BLaER1 (cell line): ENCODE measurements at regions not wholly inside any gene's neighbourhood (a gene's known extent, or its start where the extent isn't known, plus 50 kb on each side); places are given as distances from the start of the nearest gene placed in this dataset.
"Not testable (repeated sequence)": the region's sequence is repeated elsewhere in the genome, so short reads cannot be mapped to it uniquely, and the experiment has no call there.

Source experiments
- H3K27ac ChIP-seq: shearing (Covaris generic); formaldehyde crosslinking; 2 replicates; pipeline ENCODE4 v1.8.1; 2022
- H3K27me3 ChIP-seq: shearing (Covaris generic); formaldehyde crosslinking; 2 replicates; pipeline ENCODE4 v1.8.1; 2022
- H3K36me3 ChIP-seq: shearing (Covaris generic); formaldehyde crosslinking; 2 replicates; pipeline ENCODE4 v1.8.1; 2022
- H3K4me1 ChIP-seq: shearing (Covaris generic); formaldehyde crosslinking; 2 replicates; pipeline ENCODE4 v1.8.1; 2022
- H3K4me2 ChIP-seq: shearing (Covaris generic); formaldehyde crosslinking; 2 replicates; pipeline ENCODE4 v1.8.1; 2022
- H3K4me3 ChIP-seq: shearing (Covaris generic); formaldehyde crosslinking; 2 replicates; pipeline ENCODE4 v1.8.1; 2022
- H3K9ac ChIP-seq: shearing (Covaris generic); formaldehyde crosslinking; 2 replicates; pipeline ENCODE4 v1.8.1; 2022
- H3K9me3 ChIP-seq: shearing (Covaris generic); formaldehyde crosslinking; 2 replicates; pipeline ENCODE4 v1.8.1; 2022
- H4K20me1 ChIP-seq: shearing (Covaris generic); formaldehyde crosslinking; 2 replicates; pipeline ENCODE4 v1.8.1; 2022
- Cebpa-rat ChIP-seq: shearing (Covaris generic); IDR thresholded peaks from 2 replicates; pipeline ENCODE4 v1.8.1; 2022

DNA sequence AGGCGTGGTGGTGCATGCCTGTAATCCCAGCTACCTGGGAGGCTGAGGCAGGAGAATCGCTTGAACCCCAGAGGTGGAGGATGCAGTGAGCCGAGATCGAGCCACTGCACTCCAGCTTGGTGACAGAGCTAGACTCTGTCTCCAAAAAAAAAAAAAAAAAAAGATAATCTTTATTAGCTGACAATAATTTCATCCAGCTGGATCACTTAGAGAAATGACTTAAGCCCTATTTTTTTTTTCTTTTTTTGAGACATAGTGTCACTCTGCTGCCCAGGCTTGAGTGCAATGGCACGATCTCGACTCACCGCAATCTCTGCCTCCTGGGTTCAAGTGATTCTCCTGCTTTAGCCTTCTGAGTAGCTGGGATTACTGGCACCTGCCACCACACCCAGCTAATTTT, 51.6 kb upstream of the MAP4K4 start:
- not testable (repeated sequence) for H3K36me3 ChIP-seq, H3K27ac ChIP-seq

DNA sequence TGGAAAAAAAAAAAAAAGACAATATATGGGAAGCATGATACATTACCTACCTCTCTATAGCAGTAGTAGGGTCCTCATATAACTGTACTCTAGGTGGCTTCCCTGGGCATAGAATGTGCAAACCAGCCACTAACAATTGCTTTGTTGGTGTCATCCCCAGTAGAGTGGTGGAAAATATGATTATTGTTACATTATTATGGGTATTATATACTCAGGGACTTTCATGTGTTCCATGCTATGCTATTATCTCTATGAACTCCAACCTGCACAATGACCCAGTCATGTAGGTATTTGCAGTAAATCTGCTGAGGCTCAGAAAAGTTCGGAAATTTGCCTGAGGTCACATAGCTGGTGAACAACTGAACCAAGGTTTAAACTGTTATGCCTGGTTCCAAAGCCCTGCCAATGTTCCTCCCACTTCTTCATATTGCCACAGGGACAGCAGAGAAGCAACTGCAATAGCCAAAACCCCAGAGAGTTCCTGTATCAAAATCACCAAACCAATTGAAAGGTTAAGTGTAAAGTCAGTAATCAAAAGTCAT, 52.6 kb upstream of the MAP4K4 start:
- Histone ChIP-seq H3K27ac (no peak overlapping the region), H3K4me3 (no peak overlapping the region), H3K36me3 (no peaks in the 10 kb centered on the region), H3K4me1 (no peaks in the 10 kb centered on the region), H3K4me2 (no peak overlapping the region), H4K20me1 (no peaks in the 10 kb centered on the region), H3K27me3 (no peaks in the 10 kb centered on the region), H3K9ac (no peak overlapping the region), H3K9me3 (peaks cover 8% of the 10 kb centered on the region)
- TF ChIP-seq Cebpa-rat, result no peak

More for the DNA sequence above, 51.6 kb upstream of the MAP4K4 start:
- not testable (repeated sequence) for H3K9ac ChIP-seq, H3K4me1 ChIP-seq, H3K4me2 ChIP-seq, H3K27me3 ChIP-seq, H3K4me3 ChIP-seq, H4K20me1 ChIP-seq
- peaks cover 12% of the 10 kb centered on the region for H3K9me3 ChIP-seq

DNA sequence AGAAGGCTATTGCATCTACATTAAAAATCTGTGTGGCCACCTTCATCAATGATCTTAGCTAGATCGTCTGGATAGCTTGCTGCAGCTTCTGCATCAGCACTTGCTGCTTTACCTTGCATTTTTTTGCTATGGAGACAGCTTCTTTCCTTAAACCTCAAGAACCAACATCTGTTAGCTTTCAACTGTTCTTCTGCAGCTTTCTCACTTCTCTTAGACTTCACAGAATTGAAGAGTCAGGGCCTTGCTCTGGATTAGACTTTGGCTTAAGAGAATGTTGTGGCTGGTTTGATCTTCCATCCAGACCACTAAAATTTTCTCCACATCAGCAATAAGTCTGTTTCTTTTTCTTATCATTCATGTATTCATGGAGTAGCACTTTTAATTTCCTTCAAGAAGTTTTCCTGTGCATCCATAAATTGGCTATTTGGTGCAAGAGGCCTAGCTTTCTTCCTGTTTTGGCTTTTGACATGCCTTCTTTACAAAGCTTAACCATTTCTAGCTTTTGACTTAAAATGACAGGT, 54.4 kb upstream of the MAP4K4 start:
- Histone ChIP-seq H3K9me3 (peaks cover 5% of the 10 kb centered on the region), H3K4me2 (no peak overlapping the region), H4K20me1 (no peaks in the 10 kb centered on the region), H3K9ac (no peak overlapping the region), H3K4me3 (no peak overlapping the region), H3K27me3 (no peaks in the 10 kb centered on the region), H3K4me1 (no peaks in the 10 kb centered on the region), H3K36me3 (no peaks in the 10 kb centered on the region), H3K27ac (no peak overlapping the region)
- no peak for TF ChIP-seq Cebpa-rat

DNA sequence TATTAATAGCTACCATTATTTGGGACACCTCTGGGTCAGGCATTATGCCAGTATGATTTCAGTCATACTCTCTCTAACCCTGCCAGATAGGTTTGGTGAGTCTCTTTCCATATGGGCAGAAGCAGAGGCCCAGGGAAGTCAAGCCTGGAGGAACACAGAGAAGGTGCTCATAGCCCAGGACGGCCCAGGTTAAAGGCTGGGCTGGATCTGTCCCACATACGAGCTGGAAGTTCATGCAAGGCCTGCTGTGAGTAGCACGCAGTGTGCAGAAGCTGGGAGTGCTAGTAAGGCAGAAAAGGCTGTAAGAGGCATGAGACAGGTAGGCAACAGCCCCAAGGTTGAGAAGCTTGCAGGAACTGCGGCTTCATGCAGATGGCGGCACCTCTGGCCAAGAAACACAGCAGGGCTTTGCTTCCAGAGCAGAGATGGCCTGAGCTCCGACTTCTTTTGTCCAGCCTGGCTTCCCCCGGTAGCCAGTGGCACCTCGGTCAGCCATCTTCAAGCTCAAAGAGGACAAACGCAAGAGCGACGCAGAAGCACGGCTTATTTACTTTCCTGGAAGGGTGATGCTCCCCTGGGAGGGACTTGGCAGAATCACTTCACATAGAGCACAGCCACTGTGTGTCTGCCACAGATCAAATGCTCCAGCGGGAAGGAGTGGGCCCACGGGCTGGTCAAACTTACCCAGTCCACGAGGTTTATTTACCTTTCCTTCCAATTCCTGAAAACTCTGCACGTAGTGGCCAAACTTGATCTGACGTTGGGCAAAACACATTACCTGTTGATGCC, 58.5 kb upstream of the MAP4K4 start:
- Histone ChIP-seq H3K9ac (no peak overlapping the region), H3K27ac (no peak overlapping the region), H3K36me3 (no peaks in the 10 kb centered on the region), H3K4me1 (no peaks in the 10 kb centered on the region), H4K20me1 (no peaks in the 10 kb centered on the region), H3K9me3 (peaks cover 5% of the 10 kb centered on the region), H3K27me3 (no peaks in the 10 kb centered on the region), H3K4me3 (no peak overlapping the region), H3K4me2 (no peak overlapping the region)
- TF ChIP-seq Cebpa-rat, result no peak

DNA sequence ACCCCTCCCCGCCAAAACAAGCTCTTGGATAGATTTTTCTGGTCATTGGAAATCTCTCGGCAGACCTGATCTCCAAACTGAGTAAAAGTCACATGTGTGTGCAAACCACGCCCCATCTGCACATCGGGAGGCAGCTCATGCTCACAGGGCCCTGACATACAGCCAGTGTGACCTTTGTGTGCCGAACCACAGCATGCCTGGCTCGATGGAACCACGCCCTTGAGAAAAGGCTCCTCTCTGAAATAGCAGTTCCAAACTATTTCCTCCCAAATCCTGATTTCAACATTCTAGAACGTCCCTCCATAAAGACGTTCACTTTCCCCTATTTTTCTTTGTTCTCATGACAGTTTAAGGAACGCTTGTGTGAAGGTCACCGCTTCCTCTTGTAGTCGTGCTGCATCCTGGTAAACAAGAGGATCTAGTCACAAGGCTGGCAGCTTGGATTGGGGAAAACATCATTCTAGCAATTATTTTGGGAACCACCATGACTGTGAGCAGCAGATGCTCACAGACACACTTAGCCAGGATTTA, 59.3 kb upstream of the MAP4K4 start:
- Histone ChIP-seq H3K4me1 (no peaks in the 10 kb centered on the region), H3K9ac (no peak overlapping the region), H3K9me3 (peaks cover 5% of the 10 kb centered on the region), H3K4me3 (no peak overlapping the region), H3K27me3 (no peaks in the 10 kb centered on the region), H4K20me1 (no peaks in the 10 kb centered on the region), H3K27ac (no peak overlapping the region), H3K4me2 (no peak overlapping the region), H3K36me3 (no peaks in the 10 kb centered on the region)
- TF ChIP-seq Cebpa-rat, result no peak

DNA sequence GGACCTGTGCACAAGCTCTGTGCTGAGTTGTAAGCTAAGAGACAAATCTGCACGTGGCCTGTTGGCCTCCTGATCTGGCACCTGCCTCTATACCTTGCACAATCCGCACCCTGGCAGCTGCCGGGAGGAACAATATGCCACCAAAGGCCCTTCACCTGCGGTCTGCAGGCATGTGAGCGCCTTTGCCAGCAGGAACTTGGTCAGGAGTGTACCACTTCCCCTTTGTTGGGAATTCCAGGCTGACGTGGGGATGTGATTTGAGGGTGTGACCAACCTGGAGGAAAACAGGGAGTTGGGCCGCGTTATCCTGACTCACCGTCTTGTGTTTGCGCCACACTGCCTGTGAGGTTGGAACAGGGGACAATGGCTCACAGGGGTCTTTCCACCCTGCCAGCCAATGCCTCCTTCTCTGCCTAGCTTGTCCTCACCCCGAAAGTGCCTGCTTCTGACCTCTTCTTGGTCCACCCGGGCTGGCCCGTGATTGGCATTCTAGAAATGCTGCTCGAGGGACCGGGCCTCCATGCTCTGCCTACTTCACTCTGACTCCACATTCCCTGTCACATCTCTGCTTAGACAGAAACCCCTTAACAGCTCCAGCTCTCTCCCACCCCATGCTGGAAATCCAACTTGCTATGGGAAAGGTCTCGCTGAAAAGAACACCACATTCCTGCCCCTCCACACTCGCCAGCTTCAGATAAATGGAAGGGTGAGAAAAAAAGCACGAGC, 67.1 kb upstream of the MAP4K4 start:
- H3K9me3 ChIP-seq, result peaks cover 11% of the 10 kb centered on the region; the same call in 1 of the 2 replicates
- no peaks in the 10 kb centered on the region for H3K36me3 ChIP-seq
- no peak overlapping the region for H3K4me2 ChIP-seq
- H3K9ac ChIP-seq, result no peak overlapping the region
- no peak for TF ChIP-seq Cebpa-rat
- no peaks in the 10 kb centered on the region for H4K20me1 ChIP-seq
- H3K4me1 ChIP-seq, result peaks cover 8% of the 10 kb centered on the region
- no peaks in the 10 kb centered on the region for H3K27me3 ChIP-seq
- H3K4me3 ChIP-seq, result no peak overlapping the region
- no peak overlapping the region for H3K27ac ChIP-seq

DNA sequence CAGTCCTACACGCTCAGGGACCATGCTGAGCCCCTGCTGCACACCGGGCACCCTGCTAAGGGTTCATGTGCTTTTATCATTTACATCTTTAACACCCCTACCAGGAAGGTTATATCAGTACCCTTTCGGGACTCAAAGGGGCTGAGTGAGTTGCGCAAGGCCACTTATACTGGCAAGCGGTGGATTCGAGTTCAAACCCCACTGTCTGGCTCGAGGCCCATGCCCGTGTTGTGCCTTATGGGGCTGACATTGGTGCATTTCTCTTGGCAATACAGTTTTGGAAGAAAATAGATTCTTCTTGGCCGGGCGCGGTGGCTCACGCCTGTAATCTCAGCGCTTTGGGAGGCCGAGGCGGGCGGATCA, 69.5 kb upstream of the MAP4K4 start:
- no peaks in the 10 kb centered on the region for H3K36me3 ChIP-seq
- no peak overlapping the region for H3K27ac ChIP-seq
- H3K4me1 ChIP-seq, result peaks cover 11% of the 10 kb centered on the region
- H3K9me3 ChIP-seq, result peaks cover 11% of the 10 kb centered on the region; the same call in 1 of the 2 replicates
- TF ChIP-seq Cebpa-rat, result no peak
- no peak overlapping the region for H3K4me2 ChIP-seq
- no peaks in the 10 kb centered on the region for H4K20me1 ChIP-seq
- no peaks in the 10 kb centered on the region for H3K27me3 ChIP-seq
- H3K9ac ChIP-seq, result no peak overlapping the region
- H3K4me3 ChIP-seq, result no peak overlapping the region

DNA sequence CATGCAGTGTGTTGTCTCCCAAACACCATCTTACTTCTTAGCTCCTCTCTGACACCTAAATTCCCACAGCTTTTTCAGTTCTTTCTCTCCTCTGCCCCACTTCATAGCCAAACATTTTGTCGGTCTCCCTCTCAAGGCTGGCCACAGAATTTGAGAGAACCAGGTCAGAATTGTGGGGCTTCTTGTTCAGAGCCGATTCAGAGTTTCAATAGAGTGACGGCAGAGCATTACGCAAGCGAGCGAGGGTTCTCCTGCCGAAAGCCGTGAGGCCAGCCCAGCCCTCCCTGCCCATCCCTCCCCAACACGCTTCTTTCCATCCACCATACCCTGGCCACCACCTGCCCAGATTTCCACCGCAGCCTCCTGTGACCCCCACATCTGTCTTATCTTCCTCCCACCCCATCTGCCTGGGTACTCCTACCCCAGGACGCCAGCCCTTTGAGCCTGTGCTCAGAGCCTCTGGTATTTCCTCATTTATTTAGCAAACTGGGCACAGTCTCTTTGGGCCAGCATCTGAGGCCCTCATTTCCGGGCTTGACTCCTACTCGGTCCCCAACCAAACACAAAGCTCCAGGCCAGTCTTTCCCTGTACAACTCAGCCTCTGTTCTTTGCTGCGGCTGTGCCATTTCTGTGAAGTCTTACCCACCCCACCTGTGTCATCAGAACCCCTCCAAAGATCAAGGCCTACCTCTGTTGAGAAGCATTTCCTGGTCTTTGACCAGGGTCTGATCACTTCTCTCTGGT, 70.0 kb upstream of the MAP4K4 start:
- Histone ChIP-seq H3K27me3 (no peaks in the 10 kb centered on the region), H3K4me2 (no peak overlapping the region), H3K36me3 (no peaks in the 10 kb centered on the region), H3K9ac (no peak overlapping the region), H3K9me3 (peaks cover 11% of the 10 kb centered on the region; the same call in 1 of the 2 replicates), H3K4me1 (peaks cover 17% of the 10 kb centered on the region), H4K20me1 (no peaks in the 10 kb centered on the region), H3K27ac (no peak overlapping the region), H3K4me3 (no peak overlapping the region)
- no peak for TF ChIP-seq Cebpa-rat

DNA sequence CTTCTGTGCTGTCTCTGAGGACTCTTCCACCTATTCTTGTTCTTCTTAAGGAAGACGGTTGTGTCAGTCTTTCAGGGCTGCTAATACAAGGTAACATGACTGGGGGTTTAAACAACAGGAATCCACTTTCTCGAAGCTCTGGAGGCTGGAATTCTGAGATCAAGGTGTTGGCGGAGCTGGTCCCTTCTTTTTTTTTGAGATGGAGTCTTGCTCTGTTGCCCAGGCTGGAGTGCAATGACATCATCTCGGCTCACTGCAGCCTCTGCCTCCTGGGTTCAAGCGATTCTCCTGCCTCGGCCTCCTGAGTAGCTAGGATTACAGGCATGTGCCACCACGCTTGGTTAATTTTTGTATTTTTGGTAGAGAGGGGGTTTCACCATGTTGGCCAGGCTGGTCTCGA, 71.7 kb upstream of the MAP4K4 start:
- not testable (repeated sequence) for H3K27me3 ChIP-seq, H4K20me1 ChIP-seq, H3K27ac ChIP-seq, H3K9ac ChIP-seq, H3K4me3 ChIP-seq, H3K4me2 ChIP-seq, H3K36me3 ChIP-seq
- H3K4me1 ChIP-seq, result peaks cover 17% of the 10 kb centered on the region
- peaks cover 11% of the 10 kb centered on the region; the same call in 1 of the 2 replicates for H3K9me3 ChIP-seq
